Middle frontal gyrus (tissue), 1 donor: ENCODE measurements at regions not wholly inside any gene's neighbourhood (a gene's known extent, or its start where the extent isn't known, plus 50 kb on each side); places are given as distances from the start of the nearest gene placed in this dataset.
"Not testable (repeated sequence)": the region's sequence is repeated elsewhere in the genome, so short reads cannot be mapped to it uniquely, and the experiment has no call there.

Source experiments
- DNase-seq: peaks from one replicate; pipeline ENCODE4 v3.0.0-alpha.2; 2015; ENCODE audit warnings: low spot score; ENCODE audit errors: extremely low spot score

GRCh38 chr20:5393218-5393870 is 76.6 kb upstream of the PROKR2 start:
- DNase-seq = no peak

GRCh38 chr20:5390720-5391119 is 74.0 kb upstream of the PROKR2 start:
- DNase-seq = no peak

- not testable (repeated sequence) for DNase-seq
Observed at GRCh38 chr20:5386846-5387245, 70.1 kb upstream of the PROKR2 start.

- not testable (repeated sequence) for DNase-seq
Observed at GRCh38 chr20:5381527-5381926, 64.8 kb upstream of the PROKR2 start.

- no peak for DNase-seq
Observed at GRCh38 chr20:5377484-5377883, 60.7 kb upstream of the PROKR2 start.

- DNase-seq = no peak
Observed at GRCh38 chr20:5376228-5376627, 59.5 kb upstream of the PROKR2 start.

GRCh38 chr20:5374171-5374570 is 57.4 kb upstream of the PROKR2 start:
- DNase-seq = no peak

- no peak for DNase-seq
Observed at GRCh38 chr20:5372371-5372770, 55.6 kb upstream of the PROKR2 start.

GRCh38 chr20:5369629-5370028 is 52.9 kb upstream of the PROKR2 start:
- DNase-seq = no peak
